GM23338 (cell line): ENCODE measurements at regions not wholly inside any gene's neighbourhood (a gene's known extent, or its start where the extent isn't known, plus 50 kb on each side); places are given as distances from the start of the nearest gene placed in this dataset.
"Not testable (repeated sequence)": the region's sequence is repeated elsewhere in the genome, so short reads cannot be mapped to it uniquely, and the experiment has no call there.

Experiments
- ATAC-seq: fragments of 200-7000 bp; cut with Tn5 transposase; 3 replicates; pipeline ENCODE4 v1.9.1; 2020
- DNase-seq: peaks from one replicate; pipeline ENCODE4 v3.0.0-alpha.2; 2015; ENCODE audit warnings: low spot score
- H2AFZ ChIP-seq: fragments of 200-600 bp; sonication (generic); 2 replicates; pipeline ENCODE4 v1.8.0; 2016; ENCODE audit warnings: antibody characterized with exemption, mild to moderate bottlenecking, moderate library complexity
- H3F3A ChIP-seq: fragments of 200-600 bp; sonication (generic); replicated peaks from 2 replicates; pipeline ENCODE4 v1.8.0; 2017; ENCODE audit warnings: antibody characterized with exemption, mixed run types, low read depth
- H3K27ac ChIP-seq: fragments of 200-600 bp; sonication (generic); 2 replicates; pipeline ENCODE4 v1.6.1; 2016; ENCODE audit warnings: low read depth
- H3K27me3 ChIP-seq: fragments of 200-600 bp; sonication (generic); 2 replicates; pipeline ENCODE4 v1.8.0; 2016; ENCODE audit warnings: mild to moderate bottlenecking, mixed run types, moderate library complexity; ENCODE audit not compliant: insufficient read depth
- H3K36me3 ChIP-seq: fragments of 200-600 bp; sonication (generic); 2 replicates; pipeline ENCODE4 v1.8.0; 2016; ENCODE audit warnings: mild to moderate bottlenecking; ENCODE audit not compliant: insufficient read depth
- H3K4me1 ChIP-seq: fragments of 200-600 bp; sonication (generic); 2 replicates; pipeline ENCODE4 v1.8.0; 2016; ENCODE audit warnings: mild to moderate bottlenecking, moderate library complexity; ENCODE audit not compliant: insufficient read depth
- H3K4me2 ChIP-seq: fragments of 200-600 bp; sonication (generic); 2 replicates; pipeline ENCODE4 v1.7.1; 2017; ENCODE audit warnings: mixed run types
- H3K4me3 ChIP-seq: fragments of 200-600 bp; sonication (generic); 2 replicates; pipeline ENCODE4 v1.6.1; 2016; ENCODE audit warnings: mixed run types
- H3K79me2 ChIP-seq: fragments of 200-600 bp; sonication (generic); replicated peaks from 2 replicates; pipeline ENCODE4 v1.8.0; 2017; ENCODE audit warnings: mild to moderate bottlenecking; ENCODE audit not compliant: insufficient read depth
- H3K9me2 ChIP-seq: fragments of 200-600 bp; sonication (generic); 2 replicates; pipeline ENCODE4 v1.8.0; 2017; ENCODE audit not compliant: insufficient read depth
- H4K20me1 ChIP-seq: fragments of 200-600 bp; sonication (generic); replicated peaks from 2 replicates; pipeline ENCODE4 v1.8.0; 2017; ENCODE audit warnings: mild to moderate bottlenecking; ENCODE audit not compliant: insufficient read depth
- H3K27ac Mint-ChIP-seq: 2 replicates; pipeline ENCODE4 v1.8.0; 2020; ENCODE audit warnings: inconsistent platforms, mild to moderate bottlenecking, moderate library complexity, mixed read lengths
- H3K27me3 Mint-ChIP-seq: 3 replicates; pipeline ENCODE4 v1.8.0; 2022; ENCODE audit warnings: low read depth, mild to moderate bottlenecking, moderate library complexity, mixed read lengths, inconsistent platforms; ENCODE audit not compliant: insufficient read depth, poor library complexity
- H3K36me3 Mint-ChIP-seq: 3 replicates; pipeline ENCODE4 v1.8.0; 2021; ENCODE audit warnings: low read depth, mild to moderate bottlenecking, inconsistent platforms, moderate library complexity, mixed read lengths
- H3K4me1 Mint-ChIP-seq: 3 replicates; pipeline ENCODE4 v1.8.0; 2020; ENCODE audit warnings: mild to moderate bottlenecking, inconsistent platforms, mixed read lengths
- H3K4me3 Mint-ChIP-seq: 3 replicates; pipeline ENCODE4 v1.8.0; 2021; ENCODE audit warnings: moderate library complexity, mild to moderate bottlenecking, inconsistent platforms, mixed read lengths
- H3K9me3 Mint-ChIP-seq: 3 replicates; pipeline ENCODE4 v1.8.0; 2020; ENCODE audit warnings: moderate library complexity, mild to moderate bottlenecking, inconsistent platforms, mixed read lengths

DNA sequence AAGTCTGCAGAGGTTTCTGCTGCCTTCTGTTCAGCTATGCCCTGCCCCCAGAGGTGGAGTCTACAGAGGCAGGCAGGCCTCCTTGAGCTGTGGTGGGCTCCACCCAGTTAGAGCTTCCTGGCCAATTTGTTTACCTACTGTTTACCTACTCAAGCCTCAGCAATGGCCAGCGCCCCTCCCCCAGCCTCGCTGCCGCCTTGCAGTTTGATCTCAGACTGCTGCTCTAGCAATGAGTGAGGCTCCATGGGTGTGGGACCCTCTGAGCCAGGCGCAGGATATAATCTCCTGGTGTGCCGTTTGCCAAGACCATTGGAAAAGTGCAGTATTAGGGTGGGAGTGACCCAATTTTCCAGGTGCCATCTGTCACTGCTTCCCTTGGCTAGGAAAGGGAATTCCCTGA lies 1024.9 kb downstream of the PRIM2 start:
- not testable (repeated sequence) for H3K27me3 Mint-ChIP-seq, H4K20me1 ChIP-seq, H3K4me2 ChIP-seq, H3K27ac Mint-ChIP-seq, H2AFZ ChIP-seq, H3K9me2 ChIP-seq, H3K27ac ChIP-seq, ATAC-seq, DNase-seq, H3F3A ChIP-seq, H3K4me3 ChIP-seq, H3K79me2 ChIP-seq, H3K36me3 ChIP-seq, H3K4me1 ChIP-seq, H3K4me3 Mint-ChIP-seq, H3K4me1 Mint-ChIP-seq, H3K27me3 ChIP-seq
- peaks cover 16% of the 10 kb centered on the region; the same call in 2 of the 3 replicates for H3K36me3 Mint-ChIP-seq
- H3K9me3 Mint-ChIP-seq, result peaks cover 81% of the 10 kb centered on the region

DNA sequence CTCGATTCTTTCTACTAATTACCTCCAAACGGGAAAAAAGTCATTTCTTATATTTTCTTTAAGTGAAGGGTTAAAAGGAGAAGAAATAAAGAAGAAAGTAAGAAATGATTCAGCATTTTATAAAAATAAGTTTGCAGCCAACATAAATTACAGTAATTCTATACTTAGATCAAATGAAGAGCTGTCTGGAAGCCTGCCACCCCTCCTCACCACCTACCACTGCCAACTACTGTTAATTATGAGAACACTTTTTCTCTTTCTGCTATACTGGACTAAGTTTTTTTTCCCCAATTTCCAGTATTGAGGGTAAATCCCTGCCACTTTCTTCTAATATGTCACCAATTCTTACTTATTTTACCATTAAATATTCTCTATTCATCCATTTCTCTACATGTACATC lies 1030.1 kb downstream of the PRIM2 start:
- not testable (repeated sequence) for H3K27me3 ChIP-seq, ATAC-seq, H3K4me2 ChIP-seq, H2AFZ ChIP-seq, H3K79me2 ChIP-seq, H3K27ac Mint-ChIP-seq, H3K36me3 ChIP-seq, H3K4me3 Mint-ChIP-seq, DNase-seq, H3K4me1 Mint-ChIP-seq, H3K4me3 ChIP-seq, H3F3A ChIP-seq, H3K4me1 ChIP-seq, H3K27ac ChIP-seq, H4K20me1 ChIP-seq, H3K9me2 ChIP-seq, H3K27me3 Mint-ChIP-seq
- peaks cover 16% of the 10 kb centered on the region for H3K36me3 Mint-ChIP-seq
- H3K9me3 Mint-ChIP-seq, result peaks cover 85% of the 10 kb centered on the region

- not testable (repeated sequence) for H3K27me3 Mint-ChIP-seq, H4K20me1 ChIP-seq, H3F3A ChIP-seq, H2AFZ ChIP-seq, ATAC-seq, H3K4me2 ChIP-seq, H3K79me2 ChIP-seq, DNase-seq, H3K9me2 ChIP-seq, H3K27ac Mint-ChIP-seq, H3K27me3 ChIP-seq, H3K4me1 Mint-ChIP-seq, H3K4me3 Mint-ChIP-seq, H3K36me3 ChIP-seq, H3K27ac ChIP-seq, H3K4me1 ChIP-seq, H3K4me3 ChIP-seq
- H3K9me3 Mint-ChIP-seq, result peaks cover 82% of the 10 kb centered on the region
- H3K36me3 Mint-ChIP-seq, result peaks cover 18% of the 10 kb centered on the region
These were observed 1034.2 kb downstream of the PRIM2 start for GRCh38 chr6:58351619-58352018.

DNA sequence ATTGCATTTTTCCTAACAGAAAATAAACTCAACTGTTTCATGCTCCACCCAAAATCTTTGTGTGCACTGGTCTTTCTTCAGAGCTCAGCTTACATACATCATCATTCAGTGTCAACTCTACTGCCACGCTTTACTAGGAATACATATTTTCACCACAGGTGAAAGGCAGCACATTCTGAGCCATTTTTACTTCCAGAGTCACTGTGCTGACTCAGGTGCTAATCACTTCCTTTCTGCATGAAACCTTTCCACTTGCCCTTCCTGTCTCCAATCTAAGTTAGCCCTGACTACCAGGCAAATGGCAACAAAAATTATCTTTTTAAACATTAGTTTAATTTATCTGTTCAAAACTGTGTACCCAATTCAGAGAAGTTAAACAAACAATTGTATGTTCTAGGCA lies 1041.0 kb downstream of the PRIM2 start:
- H3K4me3 ChIP-seq, H3K36me3 Mint-ChIP-seq, H3F3A ChIP-seq, H3K27me3 Mint-ChIP-seq, H4K20me1 ChIP-seq, H2AFZ ChIP-seq, H3K27me3 ChIP-seq, DNase-seq, H3K36me3 ChIP-seq, H3K4me3 Mint-ChIP-seq, H3K4me1 Mint-ChIP-seq, H3K4me1 ChIP-seq, H3K79me2 ChIP-seq, H3K4me2 ChIP-seq, H3K9me2 ChIP-seq, H3K27ac ChIP-seq, ATAC-seq, H3K27ac Mint-ChIP-seq: not testable (repeated sequence)
- H3K9me3 Mint-ChIP-seq, result peaks cover 64% of the 10 kb centered on the region

GRCh38 chr6:58365856-58366255 lies 1048.4 kb downstream of the PRIM2 start:
- peaks cover 81% of the 10 kb centered on the region for H3K9me3 Mint-ChIP-seq
- not testable (repeated sequence) for H3F3A ChIP-seq, H2AFZ ChIP-seq, H3K4me3 ChIP-seq, ATAC-seq, H3K4me3 Mint-ChIP-seq, H3K27me3 ChIP-seq, H3K27ac ChIP-seq, H3K36me3 Mint-ChIP-seq, H3K79me2 ChIP-seq, H3K27me3 Mint-ChIP-seq, H3K9me2 ChIP-seq, H3K4me1 ChIP-seq, DNase-seq, H3K4me2 ChIP-seq, H3K36me3 ChIP-seq, H4K20me1 ChIP-seq, H3K4me1 Mint-ChIP-seq, H3K27ac Mint-ChIP-seq

DNA sequence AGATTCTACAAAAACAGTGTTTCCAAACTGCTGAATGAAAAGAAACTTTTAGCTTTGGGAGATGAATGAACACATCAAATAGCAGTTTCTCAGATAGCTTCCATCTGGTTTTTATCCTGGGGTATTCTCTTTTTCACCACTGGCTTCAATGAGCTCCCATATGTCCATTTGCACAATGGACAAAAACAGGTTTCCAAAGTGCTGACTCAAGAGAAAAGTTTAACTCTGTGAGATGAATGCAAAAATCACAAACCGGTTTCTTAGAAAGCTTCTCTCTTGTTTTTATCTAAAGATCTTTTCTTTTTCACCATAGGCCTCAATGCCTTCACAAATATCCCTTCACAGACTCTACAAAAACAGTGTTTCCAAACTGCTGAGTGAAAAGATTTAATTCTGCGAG lies 1089.2 kb downstream of the PRIM2 start:
- not testable (repeated sequence) for H3K27ac ChIP-seq, H3K4me3 Mint-ChIP-seq, H3K79me2 ChIP-seq, ATAC-seq, H3K27ac Mint-ChIP-seq, H3K27me3 ChIP-seq, H3F3A ChIP-seq, H3K4me2 ChIP-seq, H2AFZ ChIP-seq, H3K27me3 Mint-ChIP-seq, H4K20me1 ChIP-seq, H3K9me2 ChIP-seq, H3K4me1 ChIP-seq, H3K36me3 ChIP-seq, H3K4me3 ChIP-seq, H3K4me1 Mint-ChIP-seq, DNase-seq
- peaks cover 97% of the 10 kb centered on the region for H3K9me3 Mint-ChIP-seq
- H3K36me3 Mint-ChIP-seq, result peaks cover 12% of the 10 kb centered on the region; the same call in 1 of the 3 replicates
